ENCODE measurements at regions not wholly inside any gene's neighbourhood (a gene's known extent, or its start where the extent isn't known, plus 50 kb on each side); places are given as distances from the start of the nearest gene placed in this dataset.

GRCh38 chr9:82284758-82285157 is 296.2 kb downstream of the SPATA31D1 start:
- POLR2A ChIA-PET: interaction anchor here (1.0 kb wide), 1 partner anchor 205 kb away, joined by 4 read pairs; no protein-coding TSS in a partner anchor

GRCh38 chr9:82295181-82295580 is 306.6 kb downstream of the SPATA31D1 start:
- Histone ChIP-seq H3K27ac (ENCODE audit: extremely low read depth, low read depth, low read length) (no peak overlapping the region), H3K36me3 (ENCODE audit: control insufficient read depth in 2 of 2, insufficient read depth in 1 of 2, low read length in 2 of 2) (no peaks in the 10 kb centered on the region), H3K4me3 (ENCODE audit: low read depth, low read length) (no peak overlapping the region), H3K4me1 (ENCODE audit: control insufficient read depth, insufficient read depth, low read length) (no peaks in the 10 kb centered on the region), H3K9me3 (ENCODE audit: control insufficient read depth, insufficient read depth, low read depth, low read length) (no peaks in the 10 kb centered on the region; the same call in 1 of the 2 replicates)
- POLR2A ChIA-PET: no interaction called here
- CTCF ChIA-PET: no interaction called here
- TF ChIP-seq KLF9 (tag by site-specific recombination; IDR thresholded peaks at IDR 0.05; ENCODE audit: low read depth) (no peak), ZBTB44 (tag by site-specific recombination; IDR thresholded peaks at IDR 0.05) (no peak)

More at GRCh38 chr9:82284758-82285157, 296.2 kb downstream of the SPATA31D1 start:
- TF ChIP-seq MEIS1 (CRISPR knock-in tag; IDR thresholded peaks at IDR 0.05; ENCODE audit: borderline replicate concordance) (no peak), ZNF184 (tag by site-specific recombination; IDR thresholded peaks at IDR 0.05) (no peak), ZNF174 (tag by site-specific recombination; IDR thresholded peaks at IDR 0.05) (no peak), ZNF514 (tag by site-specific recombination; IDR thresholded peaks at IDR 0.05) (no peak), ZNF175 (tag by site-specific recombination; IDR thresholded peaks at IDR 0.05) (no peak), SETDB1 (IDR thresholded peaks at IDR 0.05; ENCODE audit: insufficient read length, low read length) (no peak), INSM2 (tag by site-specific recombination; IDR thresholded peaks at IDR 0.05) (no peak), PRDM10 (tag by site-specific recombination; IDR thresholded peaks at IDR 0.05) (no peak), ZSCAN4 (tag by site-specific recombination; IDR thresholded peaks at IDR 0.05) (no peak), GFI1B (tag by site-specific recombination; IDR thresholded peaks at IDR 0.05) (no peak)
- H3K4me3 ChIP-seq (ENCODE audit: low read depth, low read length): no peak overlapping the region
- no peaks in the 10 kb centered on the region for H3K36me3 ChIP-seq (ENCODE audit: control insufficient read depth in 2 of 2, insufficient read depth in 1 of 2, low read length in 2 of 2)
- no peaks in the 10 kb centered on the region for H3K4me1 ChIP-seq (ENCODE audit: control insufficient read depth, insufficient read depth, low read length)
- CTCF ChIA-PET: no interaction called here
- no peak overlapping the region for H3K27ac ChIP-seq (ENCODE audit: extremely low read depth, low read depth, low read length)
- H3K9me3 ChIP-seq (ENCODE audit: control insufficient read depth, insufficient read depth, low read depth, low read length): no peaks in the 10 kb centered on the region

- POLR2A ChIA-PET: no interaction called here
- Histone ChIP-seq H3K36me3 (ENCODE audit: control insufficient read depth in 2 of 2, insufficient read depth in 1 of 2, low read length in 2 of 2) (no peaks in the 10 kb centered on the region), H3K27ac (ENCODE audit: extremely low read depth, low read depth, low read length) (no peak overlapping the region), H3K4me1 (ENCODE audit: control insufficient read depth, insufficient read depth, low read length) (no peaks in the 10 kb centered on the region), H3K4me3 (ENCODE audit: low read depth, low read length) (no peak overlapping the region), H3K9me3 (ENCODE audit: control insufficient read depth, insufficient read depth, low read depth, low read length) (peaks cover 2% of the 10 kb centered on the region; the same call in 1 of the 2 replicates)
- CTCF ChIA-PET: no interaction called here
- TF ChIP-seq ZNF266 (tag by site-specific recombination; IDR thresholded peaks at IDR 0.05; ENCODE audit: low read depth) (no peak), ZNF530 (tag by site-specific recombination; IDR thresholded peaks at IDR 0.05; ENCODE audit: low read depth) (no peak), ZNF555 (tag by site-specific recombination; conservative IDR thresholded peaks at IDR 0.05) (no peak), SP7 (tag by site-specific recombination; IDR thresholded peaks at IDR 0.05) (no peak), ZNF391 (tag by site-specific recombination; IDR thresholded peaks at IDR 0.05; ENCODE audit: borderline replicate concordance, low read depth) (no peak), ZNF664 (tag by site-specific recombination; IDR thresholded peaks at IDR 0.05) (no peak), CTCF (tag by site-specific recombination; IDR thresholded peaks at IDR 0.05) (no peak), KLF9 (tag by site-specific recombination; IDR thresholded peaks at IDR 0.05; ENCODE audit: low read depth) (no peak)
These were observed 311.3 kb downstream of the SPATA31D1 start for GRCh38 chr9:82299870-82300269.
